ENCODE measurements at regions not wholly inside any gene's neighbourhood (a gene's known extent, or its start where the extent isn't known, plus 50 kb on each side); places are given as distances from the start of the nearest gene placed in this dataset.

DNA sequence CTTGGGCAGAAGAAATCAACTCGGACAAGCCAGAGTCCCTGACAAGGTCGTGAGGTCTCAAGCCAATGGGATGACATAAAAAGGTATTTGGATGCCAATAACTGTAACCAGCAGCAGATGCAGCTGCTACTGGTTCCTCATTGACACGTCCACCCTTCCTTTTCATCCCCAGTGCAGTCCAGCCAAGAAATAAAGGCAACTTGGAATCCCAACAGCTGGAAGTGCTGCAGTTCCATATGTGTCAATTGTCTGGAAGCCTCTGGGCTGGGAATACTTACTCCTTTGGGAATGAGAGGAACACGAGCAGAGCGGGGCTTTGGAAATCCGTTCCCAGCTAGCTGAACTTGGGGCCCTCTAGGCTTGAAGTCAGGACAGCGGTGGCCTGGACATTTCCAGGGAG lies 360.4 kb upstream of the ZFHX3 start:
- no peak overlapping the region for H3K4me3 ChIP-seq
- intact Hi-C loops (cut with DNase I), result no loop called here
- no peaks in the 10 kb centered on the region for H3K9me3 ChIP-seq
- no peaks in the 10 kb centered on the region for H3K36me3 ChIP-seq
- no peak for DNase-seq
- no peak for TF ChIP-seq CTCF (IDR thresholded peaks at IDR 0.05)
- H3K4me1 ChIP-seq, result no peaks in the 10 kb centered on the region
- ATAC-seq, result no peak
- H3K27ac ChIP-seq, result no peak overlapping the region
- H3K27me3 ChIP-seq, result no peaks in the 10 kb centered on the region

- Histone ChIP-seq H3K4me3 (no peak overlapping the region), H3K9me3 (no peaks in the 10 kb centered on the region), H3K27ac (no peak overlapping the region), H3K27me3 (no peaks in the 10 kb centered on the region), H3K4me1 (no peaks in the 10 kb centered on the region), H3K36me3 (no peaks in the 10 kb centered on the region)
- no peak for ATAC-seq
- TF ChIP-seq CTCF (IDR thresholded peaks at IDR 0.05), result no peak
- intact Hi-C loops (cut with DNase I), result no loop called here
- no peak for DNase-seq
Measured at GRCh38 chr16:73405851-73406250, 357.9 kb upstream of the ZFHX3 start.

- H3K4me1 ChIP-seq, result no peaks in the 10 kb centered on the region
- H3K27me3 ChIP-seq, result no peaks in the 10 kb centered on the region
- intact Hi-C loops (cut with DNase I), result no loop called here
Measured at GRCh38 chr16:73404001-73404400, 356.1 kb upstream of the ZFHX3 start.

GRCh38 chr16:73403291-73403690 lies 355.4 kb upstream of the ZFHX3 start:
- H3K4me3 ChIP-seq, result no peak overlapping the region
- no peaks in the 10 kb centered on the region for H3K4me1 ChIP-seq
- no peaks in the 10 kb centered on the region for H3K9me3 ChIP-seq
- no peaks in the 10 kb centered on the region for H3K36me3 ChIP-seq
- intact Hi-C loops (cut with DNase I), result no loop called here
- no peak overlapping the region for H3K27ac ChIP-seq
- TF ChIP-seq CTCF (IDR thresholded peaks at IDR 0.05), result no peak
- DNase-seq, result no peak
- no peak for ATAC-seq
- no peaks in the 10 kb centered on the region for H3K27me3 ChIP-seq

More at GRCh38 chr16:73404001-73404400, 356.1 kb upstream of the ZFHX3 start:
- no peak for DNase-seq
- no peak for TF ChIP-seq CTCF (IDR thresholded peaks at IDR 0.05)
- no peaks in the 10 kb centered on the region for H3K9me3 ChIP-seq
- no peak for ATAC-seq
- no peak overlapping the region for H3K4me3 ChIP-seq
- H3K27ac ChIP-seq, result no peak overlapping the region
- no peaks in the 10 kb centered on the region for H3K36me3 ChIP-seq

DNA sequence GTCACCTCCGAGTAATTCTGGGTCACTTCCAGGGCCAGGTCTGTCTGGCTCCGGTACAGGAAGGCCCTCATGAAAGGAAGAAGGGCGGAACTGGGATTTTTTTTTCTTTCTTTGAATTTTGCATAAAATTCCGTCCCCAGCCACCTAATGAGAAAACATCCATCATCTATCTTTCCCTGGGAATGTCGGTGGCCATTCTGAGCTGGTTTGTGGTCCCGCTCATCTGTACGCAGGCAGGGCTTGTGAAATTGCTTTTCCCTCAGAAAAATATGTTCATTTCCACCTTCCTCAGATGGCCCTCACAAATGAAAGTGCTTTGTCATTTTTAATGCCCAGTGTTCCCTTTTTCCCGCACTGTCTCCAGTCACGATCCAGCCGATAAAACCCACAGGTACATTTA lies 353.0 kb upstream of the ZFHX3 start:
- TF ChIP-seq CTCF (IDR thresholded peaks at IDR 0.05), result no peak
- no peak for DNase-seq

DNA sequence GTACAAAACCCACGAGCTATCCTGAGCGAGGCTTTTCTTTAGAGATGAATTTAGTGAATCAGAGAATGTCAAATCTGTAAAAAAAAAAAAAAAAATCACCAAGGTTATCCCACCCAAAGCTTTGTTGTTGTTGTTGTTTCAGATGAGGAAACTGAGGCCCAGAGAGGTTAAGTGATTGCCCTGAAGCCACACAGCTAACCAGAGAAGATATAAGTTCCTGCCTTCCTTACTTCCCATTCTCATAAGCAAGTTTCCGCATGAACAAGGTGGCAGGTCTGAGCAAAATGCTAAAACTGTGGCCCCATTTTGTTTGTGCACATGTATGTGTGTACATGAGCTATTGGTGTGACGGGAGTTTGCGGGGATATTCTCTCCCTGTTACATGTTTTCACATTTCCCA lies 352.1 kb upstream of the ZFHX3 start:
- intact Hi-C loops (cut with DNase I), result no loop called here
- DNase-seq (no peak), ATAC-seq (no peak)
- Histone ChIP-seq H3K4me3 (no peak overlapping the region), H3K27ac (no peak overlapping the region), H3K9me3 (no peaks in the 10 kb centered on the region), H3K4me1 (no peaks in the 10 kb centered on the region), H3K27me3 (no peaks in the 10 kb centered on the region), H3K36me3 (no peaks in the 10 kb centered on the region)
- no peak for TF ChIP-seq CTCF (IDR thresholded peaks at IDR 0.05)

More for the DNA sequence above, 353.0 kb upstream of the ZFHX3 start:
- Histone ChIP-seq H3K27me3 (no peaks in the 10 kb centered on the region), H3K4me3 (no peak overlapping the region), H3K9me3 (no peaks in the 10 kb centered on the region), H3K4me1 (no peaks in the 10 kb centered on the region), H3K36me3 (no peaks in the 10 kb centered on the region), H3K27ac (no peak overlapping the region)
- no peak for ATAC-seq
- intact Hi-C loops (cut with DNase I), result no loop called here
